ENCODE measurements at regions not wholly inside any gene's neighbourhood (a gene's known extent, or its start where the extent isn't known, plus 50 kb on each side); places are given as distances from the start of the nearest gene placed in this dataset.
"Not testable (repeated sequence)": the region's sequence is repeated elsewhere in the genome, so short reads cannot be mapped to it uniquely, and the experiment has no call there.

- not testable (repeated sequence) for DNase-seq
Measured at GRCh38 chr1:53399370-53400133, 59.6 kb upstream of the DMRTB1 start.

GRCh38 chr1:53400761-53401674 is 58.2 kb upstream of the DMRTB1 start:
- DNase-seq: peak; percentile 14

- DNase-seq: peak; percentile 11
Measured at GRCh38 chr1:53401813-53402745, 57.1 kb upstream of the DMRTB1 start.

- no peak for DNase-seq
Measured at GRCh38 chr1:53402891-53403655, 56.1 kb upstream of the DMRTB1 start.

- no peak for DNase-seq
Measured at GRCh38 chr1:53405737-53406136, 53.5 kb upstream of the DMRTB1 start.

GRCh38 chr1:53406551-53407235 is 52.5 kb upstream of the DMRTB1 start:
- no peak for DNase-seq

GRCh38 chr1:53408013-53408754 is 51.0 kb upstream of the DMRTB1 start:
- no peak for DNase-seq

- DNase-seq: no peak
Measured at GRCh38 chr1:53408755-53409129, 50.5 kb upstream of the DMRTB1 start.

- no peak for DNase-seq
Measured at GRCh38 chr1:53409233-53409632, 50.0 kb upstream of the DMRTB1 start.

Measured in stimulated activated CD8-positive, alpha-beta memory T cell treated with anti-CD3 and anti-CD28 coated beads, Interleukin-4, amount 100 ng/mL, for 48 hours (primary cell).